A673 (cell line): ENCODE measurements at regions not wholly inside any gene's neighbourhood (a gene's known extent, or its start where the extent isn't known, plus 50 kb on each side); places are given as distances from the start of the nearest gene placed in this dataset.

Source experiments
- BruUV-seq: library from RNA; stranded (reverse); fragments of 400-500 nt; replicated peaks from 2 replicates; lab custom pipeline; 2021; lab: Mats Ljungman, UMichigan
- CTCF ChIA-PET: fragments of 300-600 bp; sonication (Branson Sonifier 250); formaldehyde crosslinking; loops from one replicate; lab custom pipeline; 2022; ENCODE audit warnings: antibody characterized with exemption; lab: Charles Lee
- POLR2A ChIA-PET: fragments of 300-600 bp; sonication (Branson Sonifier 250); formaldehyde crosslinking; loops from one replicate; lab custom pipeline; 2022; ENCODE audit warnings: antibody characterized with exemption; ENCODE audit not compliant: low non-redundant PET; lab: Charles Lee
- DNase-seq: peaks from one replicate; pipeline ENCODE4 v3.0.0-alpha.2; 2015; ENCODE audit warnings: low spot score
- H3K27ac ChIP-seq: fragments of 200-600 bp; sonication (generic); 2 replicates; pipeline ENCODE4 v1.5.1; 2016; ENCODE audit warnings: mixed run types, low read depth, mild to moderate bottlenecking, mixed read lengths, antibody characterized with exemption, low read length; ENCODE audit not compliant: poor library complexity, severe bottlenecking
- H3K27me3 ChIP-seq: fragments of 200-600 bp; sonication (generic); replicated peaks from 2 replicates; pipeline ENCODE4 v1.6.1; 2017; ENCODE audit warnings: mixed run types, low read depth, mild to moderate bottlenecking, mixed read lengths, antibody characterized with exemption, low read length; ENCODE audit not compliant: insufficient read depth, poor library complexity
- H3K36me3 ChIP-seq: fragments of 200-600 bp; sonication (generic); 2 replicates; pipeline ENCODE4 v1.6.1; 2016; ENCODE audit warnings: mixed run types, mild to moderate bottlenecking, mixed read lengths, antibody characterized with exemption, low read length; ENCODE audit not compliant: insufficient read depth, poor library complexity, severe bottlenecking
- H3K4me1 ChIP-seq: fragments of 200-600 bp; sonication (generic); 2 replicates; pipeline ENCODE4 v1.6.1; 2017; ENCODE audit warnings: mixed run types, mild to moderate bottlenecking, mixed read lengths, antibody characterized with exemption, low read length; ENCODE audit not compliant: insufficient read depth, poor library complexity, severe bottlenecking
- H3K4me3 ChIP-seq: fragments of 200-600 bp; sonication (generic); 2 replicates; pipeline ENCODE4 v1.5.1; 2016; ENCODE audit warnings: low read depth, mixed run types, mild to moderate bottlenecking, mixed read lengths, low read length; ENCODE audit not compliant: poor library complexity, severe bottlenecking
- H3K9me3 ChIP-seq: fragments of 200-600 bp; sonication (generic); 2 replicates; pipeline ENCODE4 v1.6.1; 2016; ENCODE audit warnings: mixed run types, low read depth, mild to moderate bottlenecking, mixed read lengths, antibody characterized with exemption, low read length; ENCODE audit not compliant: poor library complexity, severe bottlenecking
- CTCF ChIP-seq: fragments of 300-800, 200-600 bp; sonication (generic); conservative IDR thresholded peaks from 2 replicates; pipeline ENCODE4 v1.5.1; 2017; ENCODE audit warnings: low read depth, mild to moderate bottlenecking, antibody characterized with exemption, low read length, moderate library complexity, mixed read lengths
- EZH2 ChIP-seq: fragments of 200-600 bp; sonication (generic); IDR thresholded peaks from 2 replicates; pipeline ENCODE4 v1.6.1; 2017; ENCODE audit warnings: borderline replicate concordance, low read depth, mild to moderate bottlenecking, mixed read lengths, antibody characterized with exemption, low read length; ENCODE audit not compliant: poor library complexity, severe bottlenecking
- intact Hi-C: fragments of 100-400 bp; cut with micrococcal nuclease; formaldehyde crosslinking; loops from one replicate; pipeline ENCODE4 v1.10.0; 2022; ENCODE audit not compliant: unreplicated experiment

DNA sequence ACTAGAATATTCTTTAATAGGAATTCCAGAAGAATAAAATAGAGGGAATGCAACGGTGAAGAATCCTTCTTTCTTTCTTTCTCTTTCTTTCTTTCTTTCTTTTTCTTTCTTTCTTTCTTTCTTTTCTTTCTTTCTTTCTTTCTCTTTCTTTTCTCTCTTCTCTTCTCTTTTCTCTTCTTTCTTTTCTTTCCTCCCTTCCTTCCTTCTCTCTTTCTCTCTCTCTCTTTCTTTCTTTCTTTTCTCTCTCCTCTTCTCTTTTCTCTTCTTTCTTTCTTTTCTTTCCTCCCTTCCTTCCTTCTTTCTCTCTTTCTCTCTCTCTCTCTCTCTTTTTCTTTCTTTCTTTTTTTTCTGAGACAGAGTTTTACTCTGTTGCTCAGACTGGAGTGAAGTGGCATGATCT is 160.8 kb upstream of the PRICKLE1 start:
- Histone ChIP-seq H3K27me3 (no peaks in the 10 kb centered on the region), H3K27ac (no peak overlapping the region), H3K4me1 (no peaks in the 10 kb centered on the region), H3K36me3 (no peaks in the 10 kb centered on the region), H3K4me3 (no peak overlapping the region), H3K9me3 (no peaks in the 10 kb centered on the region)
- TF ChIP-seq EZH2 (no peak), CTCF (no peak)
- ChIA-PET CTCF (no interaction called here), POLR2A (no interaction called here)
- intact Hi-C loops: no loop called here
- DNase-seq: no peak
- no TSS peak for BruUV-seq

DNA sequence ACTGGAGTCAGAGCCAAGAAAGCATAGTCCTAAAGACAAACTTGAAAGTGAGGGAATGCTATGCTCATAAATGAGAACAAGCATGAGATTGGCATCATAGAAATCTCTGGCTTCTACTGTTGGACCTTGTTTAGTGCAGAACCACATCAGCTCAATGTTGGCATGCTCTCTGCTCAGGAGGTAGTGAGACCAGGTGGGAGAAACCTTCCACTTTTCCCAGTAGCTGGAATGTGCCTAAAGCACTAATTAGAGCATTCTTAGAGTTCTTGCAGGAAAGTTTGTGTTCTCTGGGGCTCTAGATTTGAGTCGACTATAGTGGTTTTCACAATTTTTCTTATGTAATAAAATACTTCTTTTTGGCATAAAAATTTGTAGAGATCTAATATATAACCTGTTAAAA is 159.7 kb upstream of the PRICKLE1 start:
- POLR2A ChIA-PET: no interaction called here
- BruUV-seq: no TSS peak
- Histone ChIP-seq H3K4me3 (no peak overlapping the region), H3K27me3 (no peaks in the 10 kb centered on the region), H3K9me3 (no peaks in the 10 kb centered on the region), H3K36me3 (no peaks in the 10 kb centered on the region), H3K27ac (no peak overlapping the region), H3K4me1 (no peaks in the 10 kb centered on the region)
- DNase-seq: no peak
- CTCF ChIA-PET: no interaction called here
- intact Hi-C loops: no loop called here
- TF ChIP-seq EZH2 (no peak), CTCF (no peak)

DNA sequence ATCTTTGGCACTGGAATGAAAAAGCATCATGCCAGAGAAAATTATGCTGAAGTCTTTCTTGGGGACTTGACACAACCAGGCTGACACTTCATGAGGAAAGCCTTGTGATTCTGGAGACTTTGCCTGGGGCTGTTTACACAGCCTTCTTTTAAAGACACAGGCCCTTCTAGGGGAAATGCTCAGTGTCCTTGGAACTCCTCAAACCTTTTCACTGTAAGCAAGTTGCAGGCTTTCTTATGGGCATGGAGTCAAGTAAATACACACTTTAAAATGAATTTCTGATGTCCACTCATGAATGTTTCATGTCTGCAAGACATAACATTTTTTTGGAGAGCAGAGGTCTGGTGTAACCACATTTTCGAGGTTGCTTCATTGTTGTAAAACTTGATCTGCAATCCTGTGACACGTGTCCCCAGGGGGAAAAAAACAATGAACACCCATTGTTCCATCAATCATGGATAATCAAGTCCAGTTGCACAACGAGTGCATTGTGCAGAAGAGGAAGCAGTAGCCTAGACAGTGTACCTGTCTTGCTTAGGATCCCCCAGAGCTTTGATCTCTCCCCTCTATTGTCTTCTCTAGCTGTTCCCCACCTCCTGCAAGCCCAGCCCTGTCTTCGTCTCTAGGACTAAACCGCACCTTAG is 155.1 kb upstream of the PRICKLE1 start:
- Histone ChIP-seq H3K27ac (no peak overlapping the region), H3K4me3 (no peak overlapping the region), H3K9me3 (no peaks in the 10 kb centered on the region), H3K36me3 (no peaks in the 10 kb centered on the region), H3K4me1 (peaks cover 5% of the 10 kb centered on the region), H3K27me3 (no peaks in the 10 kb centered on the region)
- DNase-seq: no peak
- intact Hi-C loops: no loop called here
- BruUV-seq: no TSS peak
- POLR2A ChIA-PET: no interaction called here
- TF ChIP-seq CTCF (no peak), EZH2 (no peak)
- CTCF ChIA-PET: no interaction called here
